Ishikawa (cell line): ENCODE measurements at regions not wholly inside any gene's neighbourhood (a gene's known extent, or its start where the extent isn't known, plus 50 kb on each side); places are given as distances from the start of the nearest gene placed in this dataset.

Experiments used
- CEBPB ChIP-seq: IDR thresholded peaks from 2 replicates; pipeline ENCODE4 v1.6.1; 2012
- CREB1 ChIP-seq: IDR thresholded peaks from 2 replicates; pipeline ENCODE4 v1.6.1; 2012; ENCODE audit warnings: low read depth
- EGR1 ChIP-seq: IDR thresholded peaks from 2 replicates; pipeline ENCODE4 v1.6.1; 2012
- EP300 ChIP-seq: IDR thresholded peaks from 2 replicates; pipeline ENCODE4 v1.6.1; 2012; ENCODE audit warnings: borderline replicate concordance
- FOXM1 ChIP-seq: IDR thresholded peaks from 2 replicates; pipeline ENCODE4 v1.6.1; 2012; ENCODE audit warnings: low read depth, borderline replicate concordance
- NFIC ChIP-seq: IDR thresholded peaks from 2 replicates; pipeline ENCODE4 v1.6.1; 2012
- RAD21 ChIP-seq: IDR thresholded peaks from 2 replicates; pipeline ENCODE4 v1.6.1; 2012; ENCODE audit warnings: low read depth
- TAF1 ChIP-seq: IDR thresholded peaks from 2 replicates; pipeline ENCODE4 v1.6.1; 2012; ENCODE audit warnings: low read depth, mild to moderate bottlenecking
- TCF12 ChIP-seq: IDR thresholded peaks from 2 replicates; pipeline ENCODE4 v1.6.1; 2012; ENCODE audit warnings: low read depth
- TEAD4 ChIP-seq: IDR thresholded peaks from 2 replicates; pipeline ENCODE4 v1.6.1; 2012
- YY1 ChIP-seq: IDR thresholded peaks from 2 replicates; pipeline ENCODE4 v1.6.1; 2012; ENCODE audit warnings: low read depth
- ZBTB7A ChIP-seq: IDR thresholded peaks from 2 replicates; pipeline ENCODE4 v1.6.1; 2012; ENCODE audit warnings: low read depth
- TF ChIP-seq, protein P1 (sequence below): IDR thresholded peaks from 2 replicates; pipeline ENCODE4 v1.6.1; 2012; ENCODE audit warnings: low read depth, mild to moderate bottlenecking
- TF ChIP-seq, protein P2 (sequence below): IDR thresholded peaks from 2 replicates; pipeline ENCODE4 v1.6.1; 2012
- TF ChIP-seq, protein P3 (sequence below): IDR thresholded peaks from 2 replicates; pipeline ENCODE4 v1.6.1; 2012

DNA sequence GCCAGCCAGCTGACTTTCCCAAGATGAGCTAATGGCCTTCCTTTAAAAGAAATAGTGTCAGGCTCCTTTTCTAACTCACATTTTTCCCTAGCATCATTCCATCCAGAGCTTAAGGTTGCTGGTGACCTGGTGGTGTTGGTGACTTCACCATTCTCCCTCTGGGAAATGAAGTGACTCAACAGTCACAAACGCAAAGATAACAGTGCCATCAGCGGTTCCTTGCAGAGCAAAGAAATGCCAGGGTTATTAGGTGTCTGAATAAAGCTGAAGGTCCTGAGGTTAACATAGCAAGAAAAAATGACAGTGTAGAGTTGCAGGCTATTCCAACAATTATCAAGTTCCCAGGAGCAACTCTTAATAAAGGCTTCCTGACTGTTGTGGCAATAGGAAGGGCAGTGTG, 111.8 kb upstream of the SLC44A1 start:
- TF ChIP-seq RAD21 (no peak), TEAD4 (no peak), NFIC (no peak), CEBPB (no peak)
- TF ChIP-seq, protein P1, sequence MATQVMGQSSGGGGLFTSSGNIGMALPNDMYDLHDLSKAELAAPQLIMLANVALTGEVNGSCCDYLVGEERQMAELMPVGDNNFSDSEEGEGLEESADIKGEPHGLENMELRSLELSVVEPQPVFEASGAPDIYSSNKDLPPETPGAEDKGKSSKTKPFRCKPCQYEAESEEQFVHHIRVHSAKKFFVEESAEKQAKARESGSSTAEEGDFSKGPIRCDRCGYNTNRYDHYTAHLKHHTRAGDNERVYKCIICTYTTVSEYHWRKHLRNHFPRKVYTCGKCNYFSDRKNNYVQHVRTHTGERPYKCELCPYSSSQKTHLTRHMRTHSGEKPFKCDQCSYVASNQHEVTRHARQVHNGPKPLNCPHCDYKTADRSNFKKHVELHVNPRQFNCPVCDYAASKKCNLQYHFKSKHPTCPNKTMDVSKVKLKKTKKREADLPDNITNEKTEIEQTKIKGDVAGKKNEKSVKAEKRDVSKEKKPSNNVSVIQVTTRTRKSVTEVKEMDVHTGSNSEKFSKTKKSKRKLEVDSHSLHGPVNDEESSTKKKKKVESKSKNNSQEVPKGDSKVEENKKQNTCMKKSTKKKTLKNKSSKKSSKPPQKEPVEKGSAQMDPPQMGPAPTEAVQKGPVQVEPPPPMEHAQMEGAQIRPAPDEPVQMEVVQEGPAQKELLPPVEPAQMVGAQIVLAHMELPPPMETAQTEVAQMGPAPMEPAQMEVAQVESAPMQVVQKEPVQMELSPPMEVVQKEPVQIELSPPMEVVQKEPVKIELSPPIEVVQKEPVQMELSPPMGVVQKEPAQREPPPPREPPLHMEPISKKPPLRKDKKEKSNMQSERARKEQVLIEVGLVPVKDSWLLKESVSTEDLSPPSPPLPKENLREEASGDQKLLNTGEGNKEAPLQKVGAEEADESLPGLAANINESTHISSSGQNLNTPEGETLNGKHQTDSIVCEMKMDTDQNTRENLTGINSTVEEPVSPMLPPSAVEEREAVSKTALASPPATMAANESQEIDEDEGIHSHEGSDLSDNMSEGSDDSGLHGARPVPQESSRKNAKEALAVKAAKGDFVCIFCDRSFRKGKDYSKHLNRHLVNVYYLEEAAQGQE = no peak

DNA sequence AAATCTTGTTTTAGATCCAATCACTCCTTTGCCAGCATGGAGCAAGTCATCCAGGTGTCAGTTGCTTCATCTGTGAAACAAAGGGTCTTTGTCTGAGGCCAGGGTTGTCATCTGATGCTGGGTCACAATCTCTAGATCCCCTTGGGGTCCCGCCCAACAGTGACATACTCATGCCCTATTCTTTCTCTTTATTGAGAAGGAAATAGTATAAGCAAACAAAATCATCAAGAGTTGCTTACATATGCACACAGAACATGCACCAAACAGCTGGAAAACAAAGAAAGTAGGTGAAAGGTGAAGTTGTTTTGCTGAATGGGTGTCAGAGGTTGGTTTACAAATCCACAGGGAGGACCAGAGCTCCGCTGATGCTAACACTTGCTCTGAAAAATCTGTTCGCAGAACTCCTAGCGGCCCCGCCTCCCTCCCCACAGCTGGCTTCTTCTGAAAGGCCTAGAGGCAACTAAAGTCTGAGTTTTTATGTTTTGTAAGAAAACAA, 106.1 kb upstream of the SLC44A1 start:
- TF ChIP-seq CREB1 (no peak), TAF1 (no peak), TCF12 (no peak), ZBTB7A (no peak), EGR1 (no peak), CEBPB (no peak)
- TF ChIP-seq, protein P2, sequence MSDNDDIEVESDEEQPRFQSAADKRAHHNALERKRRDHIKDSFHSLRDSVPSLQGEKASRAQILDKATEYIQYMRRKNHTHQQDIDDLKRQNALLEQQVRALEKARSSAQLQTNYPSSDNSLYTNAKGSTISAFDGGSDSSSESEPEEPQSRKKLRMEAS = no peak
- TF ChIP-seq, protein P3, sequence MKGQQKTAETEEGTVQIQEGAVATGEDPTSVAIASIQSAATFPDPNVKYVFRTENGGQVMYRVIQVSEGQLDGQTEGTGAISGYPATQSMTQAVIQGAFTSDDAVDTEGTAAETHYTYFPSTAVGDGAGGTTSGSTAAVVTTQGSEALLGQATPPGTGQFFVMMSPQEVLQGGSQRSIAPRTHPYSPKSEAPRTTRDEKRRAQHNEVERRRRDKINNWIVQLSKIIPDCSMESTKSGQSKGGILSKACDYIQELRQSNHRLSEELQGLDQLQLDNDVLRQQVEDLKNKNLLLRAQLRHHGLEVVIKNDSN = no peak

DNA sequence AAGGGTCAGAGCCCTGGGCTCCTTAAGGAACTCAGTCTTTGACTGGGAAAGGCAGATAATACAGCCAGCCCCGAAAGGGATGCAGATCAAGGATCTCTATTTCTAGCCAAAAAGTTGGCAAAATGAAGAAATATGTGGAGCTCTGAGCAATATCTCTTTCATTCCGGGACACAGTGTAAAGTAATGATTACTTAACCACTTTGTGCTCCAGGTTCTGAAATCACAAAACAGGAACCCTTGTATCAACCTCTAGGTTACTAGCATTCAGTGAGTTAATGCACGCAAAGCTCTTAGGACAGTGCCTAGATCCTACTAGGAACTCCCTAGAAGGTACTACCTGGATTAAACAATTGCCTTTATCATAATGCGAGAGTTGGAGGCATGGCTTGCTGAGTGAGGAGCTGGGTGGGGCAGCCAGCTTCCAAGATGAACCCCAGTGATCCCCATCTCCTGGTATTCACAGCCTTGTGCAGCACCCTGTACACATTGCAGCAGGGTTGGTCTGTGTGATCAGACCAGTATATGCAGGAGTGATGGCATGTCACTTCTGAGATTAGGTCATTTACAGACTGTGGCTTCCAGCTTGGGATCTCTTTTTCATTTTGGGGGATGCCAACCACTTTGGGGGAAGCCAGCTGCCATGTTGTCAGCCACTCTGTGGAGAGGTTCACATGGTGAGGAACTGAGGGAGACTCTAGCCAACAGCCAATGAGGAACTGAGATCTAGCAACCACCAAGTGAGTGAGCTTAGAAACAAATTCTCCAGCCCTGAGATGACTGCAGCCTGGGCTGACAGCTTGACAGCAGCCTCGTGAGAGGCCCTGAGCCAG, 103.1 kb upstream of the SLC44A1 start:
- TF ChIP-seq RAD21 (no peak), TAF1 (no peak), EP300 (no peak), YY1 (no peak), FOXM1 (no peak), CREB1 (no peak), EGR1 (no peak)
- TF ChIP-seq, protein P1 = no peak

DNA sequence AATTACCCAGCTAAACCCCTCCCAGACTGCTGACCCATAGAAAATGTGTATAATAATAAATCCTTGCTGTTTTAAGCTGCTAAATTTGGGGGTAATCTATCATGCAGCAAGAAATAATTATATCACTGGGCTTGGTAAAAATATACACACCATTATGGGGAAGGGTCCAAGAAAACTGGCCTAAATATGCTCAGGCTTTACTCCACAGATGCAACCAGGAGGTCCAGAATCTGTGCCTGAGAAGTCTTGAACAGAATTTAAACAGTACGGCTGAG, 102.5 kb upstream of the SLC44A1 start:
- TF ChIP-seq ZBTB7A = no peak

DNA sequence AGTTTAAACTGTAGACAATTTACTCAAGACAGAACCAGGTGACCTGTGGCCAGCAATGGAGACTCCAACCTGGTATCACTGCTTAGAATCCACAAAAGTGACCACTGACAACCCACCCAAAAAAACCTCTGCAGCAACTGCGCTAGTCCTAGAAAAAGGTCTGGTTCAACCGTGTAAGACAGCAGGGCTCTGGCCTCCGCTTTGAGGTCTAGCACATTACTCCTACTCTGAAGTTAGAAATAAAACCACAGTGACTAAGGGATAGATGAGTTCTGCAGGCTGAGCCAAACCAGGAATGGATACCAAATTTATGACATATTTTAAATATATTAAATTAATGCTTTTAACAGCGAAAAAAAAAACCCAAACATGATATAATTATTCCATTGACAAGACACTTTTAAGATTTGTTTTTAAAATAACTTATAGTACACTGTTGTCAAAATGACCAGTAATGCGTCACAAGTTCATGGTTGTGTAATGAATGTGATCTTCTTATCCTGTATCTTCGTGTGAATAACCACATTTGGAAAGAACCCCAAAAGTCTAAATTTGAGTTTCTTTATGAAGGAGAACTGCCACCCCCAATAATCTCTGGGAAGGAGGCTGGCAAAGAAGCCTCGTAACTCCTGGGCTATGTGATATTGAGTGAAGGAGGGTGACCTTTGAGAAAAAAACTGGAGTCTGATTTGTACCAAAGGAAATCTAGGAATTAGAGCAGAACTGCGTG, 101.9 kb upstream of the SLC44A1 start:
- no peak for TF ChIP-seq EGR1
- TF ChIP-seq EP300 = no peak
- TF ChIP-seq, protein P2 = no peak
- TF ChIP-seq, protein P1 = no peak
- no peak for TF ChIP-seq NFIC
- no peak for TF ChIP-seq YY1
- TF ChIP-seq TEAD4 = no peak

DNA sequence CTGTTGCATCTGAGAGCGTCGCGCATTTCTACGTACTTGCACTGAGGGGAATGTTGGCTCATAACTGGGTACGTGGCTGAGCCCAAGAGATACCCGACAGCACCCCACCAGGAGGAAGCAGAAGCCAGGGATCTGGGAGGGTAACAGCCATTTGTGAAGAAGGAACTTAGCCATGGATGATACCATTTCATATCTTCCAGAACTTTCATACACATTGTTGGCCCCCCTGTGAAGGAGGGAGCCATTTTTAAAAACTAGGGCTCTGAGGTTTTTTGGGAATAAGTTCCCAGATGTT, 101.4 kb upstream of the SLC44A1 start:
- no peak for TF ChIP-seq ZBTB7A
- no peak for TF ChIP-seq EP300
- TF ChIP-seq EGR1 = no peak
- no peak for TF ChIP-seq TAF1
- no peak for TF ChIP-seq TCF12
- no peak for TF ChIP-seq NFIC
- TF ChIP-seq, protein P3 = no peak
- no peak for TF ChIP-seq TEAD4
- TF ChIP-seq, protein P2 = no peak
- TF ChIP-seq CEBPB = no peak
- TF ChIP-seq YY1 = no peak
- TF ChIP-seq, protein P1 = no peak
